Fibroblast of lung (primary cell): ENCODE measurements at regions not wholly inside any gene's neighbourhood (a gene's known extent, or its start where the extent isn't known, plus 50 kb on each side); places are given as distances from the start of the nearest gene placed in this dataset.

Source experiments
- EZH2 ChIP-seq: IDR thresholded peaks from 2 replicates; pipeline ENCODE4 v1.5.1; 2012; ENCODE audit warnings: low read length, control low read depth, mild to moderate bottlenecking; ENCODE audit errors: missing control alignments
- TF ChIP-seq, protein P1 (sequence below), 2 donors: IDR thresholded peaks in 1 of 2; conservative IDR thresholded peaks in 1 of 2; 1 replicate in 1 of 2; 2 replicates in 1 of 2; pipeline ENCODE4 v1.5.1; 2011 to 2012; ENCODE audit warnings: low read length in 2 of 2, control low read depth in 1 of 2, inconsistent platforms in 1 of 2, low read depth in 1 of 2, mild to moderate bottlenecking in 1 of 2

DNA sequence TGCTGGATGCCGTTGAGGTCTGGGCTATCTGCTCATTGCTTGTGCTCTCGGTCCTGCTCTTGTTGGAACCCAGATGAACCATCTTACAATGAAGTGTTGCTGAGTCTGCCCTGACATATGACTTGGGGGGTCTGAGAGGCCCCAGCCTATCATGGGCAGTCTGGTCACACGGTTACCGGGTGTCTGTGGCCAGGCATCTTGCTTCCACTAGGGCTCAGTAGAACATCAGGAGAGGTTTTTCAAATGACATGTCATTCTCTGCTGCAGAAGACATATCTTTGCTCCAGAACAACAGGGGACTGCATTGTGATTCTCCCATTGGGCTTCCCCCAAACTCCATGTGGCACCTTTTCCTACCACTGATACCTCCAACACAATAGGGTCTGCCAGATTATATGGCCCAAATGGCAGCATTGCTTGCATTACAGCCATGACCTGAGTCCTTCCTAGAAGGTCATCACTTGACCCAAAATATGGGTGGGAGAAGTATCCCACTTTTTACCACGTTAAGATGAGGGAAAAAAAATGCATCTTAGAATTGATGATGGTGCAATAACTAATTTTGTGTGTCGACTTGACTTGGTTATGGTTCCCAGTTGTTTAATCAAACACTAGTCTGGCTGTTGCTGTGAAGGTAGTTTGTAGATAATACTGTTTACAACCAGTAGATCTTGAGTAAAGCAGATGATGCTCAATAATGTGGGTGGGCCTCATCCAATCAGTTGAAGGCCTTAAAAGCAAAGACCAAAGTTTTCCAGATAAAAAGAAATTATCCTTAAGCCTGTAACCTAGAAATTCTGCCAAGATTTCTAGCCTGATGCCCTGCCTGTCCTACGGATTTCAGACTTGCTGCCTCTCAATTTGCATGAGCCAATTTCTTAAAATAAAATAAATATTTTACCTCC is 241.0 kb downstream of the QKI start:
- TF ChIP-seq, protein P1, sequence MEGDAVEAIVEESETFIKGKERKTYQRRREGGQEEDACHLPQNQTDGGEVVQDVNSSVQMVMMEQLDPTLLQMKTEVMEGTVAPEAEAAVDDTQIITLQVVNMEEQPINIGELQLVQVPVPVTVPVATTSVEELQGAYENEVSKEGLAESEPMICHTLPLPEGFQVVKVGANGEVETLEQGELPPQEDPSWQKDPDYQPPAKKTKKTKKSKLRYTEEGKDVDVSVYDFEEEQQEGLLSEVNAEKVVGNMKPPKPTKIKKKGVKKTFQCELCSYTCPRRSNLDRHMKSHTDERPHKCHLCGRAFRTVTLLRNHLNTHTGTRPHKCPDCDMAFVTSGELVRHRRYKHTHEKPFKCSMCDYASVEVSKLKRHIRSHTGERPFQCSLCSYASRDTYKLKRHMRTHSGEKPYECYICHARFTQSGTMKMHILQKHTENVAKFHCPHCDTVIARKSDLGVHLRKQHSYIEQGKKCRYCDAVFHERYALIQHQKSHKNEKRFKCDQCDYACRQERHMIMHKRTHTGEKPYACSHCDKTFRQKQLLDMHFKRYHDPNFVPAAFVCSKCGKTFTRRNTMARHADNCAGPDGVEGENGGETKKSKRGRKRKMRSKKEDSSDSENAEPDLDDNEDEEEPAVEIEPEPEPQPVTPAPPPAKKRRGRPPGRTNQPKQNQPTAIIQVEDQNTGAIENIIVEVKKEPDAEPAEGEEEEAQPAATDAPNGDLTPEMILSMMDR (conservative IDR thresholded peaks at IDR 0.05 in 1 of 2, IDR thresholded peaks at IDR 0.05 in 1 of 2; ENCODE audit: low read depth in 1 of 2, low read length in 2 of 2): no peak
- TF ChIP-seq EZH2: no peak
